ENCODE measurements at regions not wholly inside any gene's neighbourhood (a gene's known extent, or its start where the extent isn't known, plus 50 kb on each side); places are given as distances from the start of the nearest gene placed in this dataset.

DNA sequence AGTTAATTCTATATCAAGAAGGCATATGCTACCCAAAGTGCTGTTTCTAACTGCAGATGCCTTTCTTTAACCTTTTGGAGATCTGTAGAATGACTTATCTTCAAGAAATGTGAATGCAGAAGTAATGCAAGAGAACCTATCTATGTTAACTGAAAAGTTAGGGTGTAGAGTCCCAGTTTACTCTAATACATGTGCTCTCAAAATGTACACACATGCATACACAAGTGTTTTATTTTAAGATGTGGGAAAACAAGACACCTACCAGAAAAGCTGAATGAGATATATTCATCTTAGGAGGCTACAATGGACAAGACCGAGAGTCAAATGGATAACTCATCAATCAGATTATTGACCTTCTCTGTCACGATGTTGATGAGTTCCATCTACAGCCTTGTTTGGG lies 80.9 kb downstream of the CDCA7 start:
- Histone ChIP-seq H3K79me2 (ENCODE audit: control insufficient read depth in 1 of 2, insufficient read depth in 2 of 2, low read length in 2 of 2) (no peaks in the 10 kb centered on the region), H3K14ac (ENCODE audit: insufficient read length) (no peak overlapping the region), H3K27me3 (replicated peaks in 1 of 4; ENCODE audit: control insufficient read depth in 3 of 4, extremely low read depth in 1 of 4, insufficient read depth in 3 of 4, low read length in 3 of 4) (no peaks in the 10 kb centered on the region), H3K4me3 (ENCODE audit: extremely low read depth in 1 of 4, insufficient read depth in 2 of 4, low read depth in 3 of 4, low read length in 4 of 4) (no peak overlapping the region), H3K23me2 (ENCODE audit: low read depth, low read length) (no peaks in the 10 kb centered on the region), H4K8ac (ENCODE audit: extremely low read depth, insufficient read depth, low read length) (no peak overlapping the region), H2BK20ac (ENCODE audit: low read length) (no peak overlapping the region), H3K9me3 (ENCODE audit: insufficient read depth in 2 of 2, low read depth in 1 of 2, low read length in 1 of 2) (no peaks in the 10 kb centered on the region), H3K36me3 (ENCODE audit: control insufficient read depth in 2 of 4, insufficient read depth in 4 of 4, low read length in 3 of 4) (no peaks in the 10 kb centered on the region; a peak in 1 of 8 replicates), H3K9ac (replicated peaks in 1 of 4; ENCODE audit: extremely low read depth in 1 of 4, low read depth in 3 of 4, low read length in 3 of 4) (no peak overlapping the region), H2AK5ac (ENCODE audit: low read depth, low read length) (no peak overlapping the region), H2BK120ac (replicated peaks; ENCODE audit: low read depth, low read length) (no peak overlapping the region), H3K4me1 (replicated peaks in 1 of 4; ENCODE audit: control insufficient read depth in 3 of 4, insufficient read depth in 4 of 4, low read length in 3 of 4) (no peaks in the 10 kb centered on the region), H4K20me1 (replicated peaks in 1 of 2; ENCODE audit: control insufficient read depth in 1 of 2, insufficient read depth in 2 of 2, low read length in 2 of 2) (no peaks in the 10 kb centered on the region), H2BK12ac (ENCODE audit: low read depth, low read length) (no peak overlapping the region), H3K4ac (replicated peaks; ENCODE audit: insufficient read length, low read depth, low read length) (no peak overlapping the region), H4K91ac (replicated peaks; ENCODE audit: insufficient read length, low read length) (no peak overlapping the region), H4K5ac (ENCODE audit: insufficient read length, low read depth, low read length) (no peak overlapping the region), H2BK15ac (ENCODE audit: low read length) (no peak overlapping the region), H3K23ac (ENCODE audit: insufficient read length) (no peak overlapping the region), H3K27ac (ENCODE audit: low read depth, low read length) (no peak overlapping the region), H3K18ac (ENCODE audit: extremely low read depth, low read length) (no peak overlapping the region), H3K79me1 (ENCODE audit: low read depth, low read length) (no peaks in the 10 kb centered on the region), H3K56ac (replicated peaks; ENCODE audit: insufficient read length, low read depth, low read length) (no peak overlapping the region), H2AFZ (ENCODE audit: low read length) (no peak overlapping the region), H2BK5ac (ENCODE audit: low read depth, low read length) (no peak overlapping the region), H3K4me2 (ENCODE audit: insufficient read depth in 1 of 2, low read depth in 2 of 2, low read length in 2 of 2) (no peak overlapping the region)
- ChIA-PET POLR2A (ENCODE audit: partially characterized antibody) (no interaction called here), CTCF (ENCODE audit: partially characterized antibody) (interaction anchor here (0.7 kb wide), 1 partner anchor 34 kb away, joined by 3 read pairs; no protein-coding TSS in a partner anchor)
- DNase-seq (ENCODE audit: low read depth in 1 of 2, low spot score in 2 of 2) = no peak
- no peak for FAIRE-seq
- WGBS, 2 experiments (ENCODE audit: extremely low coverage in 1 of 2, insufficient coverage in 1 of 2, insufficient read length in 1 of 2, insufficient replicate concordance in 2 of 2, low coverage in 1 of 2, low lambda C conversion rate in 2 of 2, missing lambda C conversion rate in 1 of 2) = 88% methylated on average over 2 of the region's 2 CpGs; no CpG with 5 or more reads in 1 of the 2 experiments
- TF ChIP-seq JUN (IDR thresholded peaks at IDR 0.05; ENCODE audit: low read depth, low read length) (no peak), KDM5A (IDR thresholded peaks at IDR 0.05; ENCODE audit: low read length) (no peak), CBX5 (IDR thresholded peaks at IDR 0.05; ENCODE audit: low read depth, low read length) (no peak), EZH2 (IDR thresholded peaks at IDR 0.05; ENCODE audit: low read depth, low read length, severe bottlenecking) (no peak), HDAC6 (IDR thresholded peaks at IDR 0.05; ENCODE audit: low read depth, low read length) (no peak)
